ENCODE measurements at regions not wholly inside any gene's neighbourhood (a gene's known extent, or its start where the extent isn't known, plus 50 kb on each side); places are given as distances from the start of the nearest gene placed in this dataset.

DNA sequence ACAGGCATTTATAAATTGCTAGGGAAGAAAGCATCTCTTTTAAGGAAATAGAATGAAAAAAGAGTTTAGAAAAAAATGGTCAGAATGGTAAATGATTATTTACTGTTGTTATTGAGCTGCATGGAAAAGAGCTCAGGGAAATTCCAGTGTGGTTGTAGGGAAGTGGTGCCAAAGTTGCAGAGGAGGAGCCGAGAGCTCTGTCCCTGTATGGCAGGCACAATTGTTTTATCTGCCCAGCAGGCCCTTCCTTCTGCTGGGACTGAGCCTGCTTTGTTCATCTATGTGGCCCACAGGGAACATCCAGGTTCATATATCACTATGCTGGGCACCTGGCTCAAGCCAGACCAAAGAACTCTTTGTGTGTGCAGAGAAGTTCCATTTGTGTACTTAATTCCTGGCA lies 80.8 kb upstream of the AGAP1 start:
- no peak for TF ChIP-seq POLR2A (IDR thresholded peaks at IDR 0.05; ENCODE audit: low read length)
- no peak for TF ChIP-seq RCOR1 (IDR thresholded peaks at IDR 0.05; ENCODE audit: low read depth, low read length)
- TF ChIP-seq KDM5A (IDR thresholded peaks at IDR 0.05) = no peak
- TF ChIP-seq HEYL (CRISPR knock-in tag; IDR thresholded peaks at IDR 0.05) = no peak
- TF ChIP-seq SREBF2 (IDR thresholded peaks at IDR 0.05) = no peak
- TF ChIP-seq, protein P1, sequence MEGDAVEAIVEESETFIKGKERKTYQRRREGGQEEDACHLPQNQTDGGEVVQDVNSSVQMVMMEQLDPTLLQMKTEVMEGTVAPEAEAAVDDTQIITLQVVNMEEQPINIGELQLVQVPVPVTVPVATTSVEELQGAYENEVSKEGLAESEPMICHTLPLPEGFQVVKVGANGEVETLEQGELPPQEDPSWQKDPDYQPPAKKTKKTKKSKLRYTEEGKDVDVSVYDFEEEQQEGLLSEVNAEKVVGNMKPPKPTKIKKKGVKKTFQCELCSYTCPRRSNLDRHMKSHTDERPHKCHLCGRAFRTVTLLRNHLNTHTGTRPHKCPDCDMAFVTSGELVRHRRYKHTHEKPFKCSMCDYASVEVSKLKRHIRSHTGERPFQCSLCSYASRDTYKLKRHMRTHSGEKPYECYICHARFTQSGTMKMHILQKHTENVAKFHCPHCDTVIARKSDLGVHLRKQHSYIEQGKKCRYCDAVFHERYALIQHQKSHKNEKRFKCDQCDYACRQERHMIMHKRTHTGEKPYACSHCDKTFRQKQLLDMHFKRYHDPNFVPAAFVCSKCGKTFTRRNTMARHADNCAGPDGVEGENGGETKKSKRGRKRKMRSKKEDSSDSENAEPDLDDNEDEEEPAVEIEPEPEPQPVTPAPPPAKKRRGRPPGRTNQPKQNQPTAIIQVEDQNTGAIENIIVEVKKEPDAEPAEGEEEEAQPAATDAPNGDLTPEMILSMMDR (IDR thresholded peaks at IDR 0.05) = no peak
- no peak for TF ChIP-seq POLR2AphosphoS2 (conservative IDR thresholded peaks at IDR 0.05; ENCODE audit: low read length)
- TF ChIP-seq PHF8 (IDR thresholded peaks at IDR 0.05; ENCODE audit: borderline replicate concordance, low read depth) = no peak
